Omental fat pad (tissue), 3 donors: ENCODE measurements at regions not wholly inside any gene's neighbourhood (a gene's known extent, or its start where the extent isn't known, plus 50 kb on each side); places are given as distances from the start of the nearest gene placed in this dataset.
"Not testable (repeated sequence)": the region's sequence is repeated elsewhere in the genome, so short reads cannot be mapped to it uniquely, and the experiment has no call there.

ENCODE experiments used
- ATAC-seq: fragments of 150-250 bp; one replicate; pipeline ENCODE4 v1.9.1; 2016; ENCODE audit warnings: mild to moderate bottlenecking, moderate library complexity; ENCODE audit not compliant: low FRiP score
- DNase-seq: peaks from one replicate; pipeline ENCODE4 v3.0.0-alpha.2; 2019; ENCODE audit warnings: low spot score
- CTCF ChIP-seq, 3 donors: fragments of 450-650 bp; IDR thresholded peaks; one replicate each; pipeline ENCODE4 v1.5.1; 2016 to 2017; ENCODE audit warnings: antibody characterized with exemption in 3 of 3, mild to moderate bottlenecking in 3 of 3, moderate library complexity in 2 of 3

- no peak for TF ChIP-seq CTCF (IDR thresholded peaks at IDR 0.05)
- no peak for DNase-seq
- no peak for ATAC-seq
These were observed 143.0 kb upstream of the NRP1 start for GRCh38 chr10:33477291-33478088.

- no peak for TF ChIP-seq CTCF (IDR thresholded peaks at IDR 0.05)
- ATAC-seq, result no peak
- DNase-seq, result no peak
These were observed 142.3 kb upstream of the NRP1 start for GRCh38 chr10:33476757-33477273.

GRCh38 chr10:33473688-33474087 is 139.2 kb upstream of the NRP1 start:
- no peak for ATAC-seq
- TF ChIP-seq CTCF (IDR thresholded peaks at IDR 0.05), result no peak
- DNase-seq, result no peak

- ATAC-seq, DNase-seq: not testable (repeated sequence)
These were observed 133.5 kb upstream of the NRP1 start for GRCh38 chr10:33468006-33468405.

GRCh38 chr10:33465747-33466146 is 131.3 kb upstream of the NRP1 start:
- DNase-seq (no peak), ATAC-seq (no peak)
- no peak for TF ChIP-seq CTCF (IDR thresholded peaks at IDR 0.05)

GRCh38 chr10:33463011-33463410 is 128.5 kb upstream of the NRP1 start:
- no peak for TF ChIP-seq CTCF (IDR thresholded peaks at IDR 0.05)
- DNase-seq (no peak), ATAC-seq (no peak)

- ATAC-seq (no peak), DNase-seq (no peak)
- TF ChIP-seq CTCF (IDR thresholded peaks at IDR 0.05), result no peak
These were observed 126.8 kb upstream of the NRP1 start for GRCh38 chr10:33461295-33461640.
